ENCODE measurements at regions not wholly inside any gene's neighbourhood (a gene's known extent, or its start where the extent isn't known, plus 50 kb on each side); places are given as distances from the start of the nearest gene placed in this dataset.

GRCh38 chr12:84660139-84660538 is 252.5 kb downstream of the SLC6A15 start:
- DNase-seq = no peak

- no peak for DNase-seq
These were observed 253.7 kb downstream of the SLC6A15 start for GRCh38 chr12:84658877-84659276.

- no peak for DNase-seq
These were observed 255.9 kb downstream of the SLC6A15 start for GRCh38 chr12:84656705-84657104.

GRCh38 chr12:84653482-84653881 is 259.1 kb downstream of the SLC6A15 start:
- no peak for DNase-seq

GRCh38 chr12:84648425-84648824 is 264.2 kb downstream of the SLC6A15 start:
- no peak for DNase-seq

- no peak for DNase-seq
These were observed 267.7 kb downstream of the SLC6A15 start for GRCh38 chr12:84644908-84645307.

GRCh38 chr12:84643993-84644392 is 268.6 kb downstream of the SLC6A15 start:
- DNase-seq = no peak

GRCh38 chr12:84641940-84642545 is 270.6 kb downstream of the SLC6A15 start:
- DNase-seq = no peak

GRCh38 chr12:84638811-84639368 is 273.7 kb downstream of the SLC6A15 start:
- no peak for DNase-seq

GRCh38 chr12:84637926-84638325 is 274.7 kb downstream of the SLC6A15 start:
- DNase-seq = no peak

GRCh38 chr12:84636801-84637290 is 275.8 kb downstream of the SLC6A15 start:
- no peak for DNase-seq

GRCh38 chr12:84634526-84634925 is 278.1 kb downstream of the SLC6A15 start:
- no peak for DNase-seq

GRCh38 chr12:84632556-84632955 is 280.0 kb downstream of the SLC6A15 start:
- DNase-seq = no peak

- no peak for DNase-seq
These were observed 281.6 kb downstream of the SLC6A15 start for GRCh38 chr12:84631020-84631419.

GRCh38 chr12:84627593-84627992 is 285.0 kb downstream of the SLC6A15 start:
- DNase-seq = no peak

GRCh38 chr12:84624601-84625000 is 288.0 kb downstream of the SLC6A15 start:
- DNase-seq = no peak

GRCh38 chr12:84619053-84619571 is 293.5 kb downstream of the SLC6A15 start:
- DNase-seq = no peak

GRCh38 chr12:84607170-84607819 is 305.3 kb downstream of the SLC6A15 start:
- DNase-seq = no peak

GRCh38 chr12:84605983-84606382 is 306.6 kb downstream of the SLC6A15 start:
- no peak for DNase-seq

GRCh38 chr12:84604551-84604950 is 308.0 kb downstream of the SLC6A15 start:
- no peak for DNase-seq

- DNase-seq = no peak
These were observed 308.9 kb downstream of the SLC6A15 start for GRCh38 chr12:84603484-84604248.

GRCh38 chr12:84601483-84601882 is 311.1 kb downstream of the SLC6A15 start:
- DNase-seq = no peak

- no peak for DNase-seq
These were observed 313.1 kb downstream of the SLC6A15 start for GRCh38 chr12:84599539-84599938.
